Keratinocyte (primary cell): ENCODE measurements at regions not wholly inside any gene's neighbourhood (a gene's known extent, or its start where the extent isn't known, plus 50 kb on each side); places are given as distances from the start of the nearest gene placed in this dataset.

Source experiments
- EZH2 ChIP-seq: IDR thresholded peaks from one replicate; pipeline ENCODE4 v1.6.1; 2012; ENCODE audit warnings: inconsistent platforms, mild to moderate bottlenecking, low read length, moderate library complexity
- TF ChIP-seq, protein P1 (sequence below), 3 experiments: IDR thresholded peaks in 1 of 3; conservative IDR thresholded peaks in 1 of 3; optimal IDR thresholded peaks in 1 of 3; 2 replicates in 2 of 3; 3 replicates in 1 of 3; pipeline versions ENCODE3 to v1.5.1; 2011; ENCODE audit warnings: low read length in 3 of 3, mild to moderate bottlenecking in 3 of 3, moderate library complexity in 2 of 3, control low read depth in 1 of 3, inconsistent platforms in 1 of 3; ENCODE audit not compliant: insufficient read depth in 2 of 3; ENCODE audit errors: extremely low read depth in 1 of 3

DNA sequence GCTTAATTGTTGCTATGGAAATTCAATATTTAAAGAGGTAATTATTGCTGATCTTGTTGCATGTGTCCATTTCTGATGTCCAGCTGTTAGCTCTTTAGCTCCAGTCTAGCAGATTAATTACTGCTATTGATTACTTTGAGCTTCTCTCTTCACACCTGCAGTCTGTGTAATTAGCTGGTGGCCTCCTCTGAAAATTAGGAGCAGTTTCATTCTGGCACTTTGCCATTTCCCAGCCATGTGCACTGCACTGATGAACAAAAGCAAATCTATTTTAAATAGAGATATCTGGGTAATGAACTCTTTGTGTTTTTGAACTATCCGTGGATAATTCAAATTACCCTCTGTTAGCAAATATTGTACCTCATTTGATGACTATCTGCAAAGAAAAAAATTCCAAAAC, 275.9 kb downstream of the RNF144B start:
- TF ChIP-seq, protein P1, sequence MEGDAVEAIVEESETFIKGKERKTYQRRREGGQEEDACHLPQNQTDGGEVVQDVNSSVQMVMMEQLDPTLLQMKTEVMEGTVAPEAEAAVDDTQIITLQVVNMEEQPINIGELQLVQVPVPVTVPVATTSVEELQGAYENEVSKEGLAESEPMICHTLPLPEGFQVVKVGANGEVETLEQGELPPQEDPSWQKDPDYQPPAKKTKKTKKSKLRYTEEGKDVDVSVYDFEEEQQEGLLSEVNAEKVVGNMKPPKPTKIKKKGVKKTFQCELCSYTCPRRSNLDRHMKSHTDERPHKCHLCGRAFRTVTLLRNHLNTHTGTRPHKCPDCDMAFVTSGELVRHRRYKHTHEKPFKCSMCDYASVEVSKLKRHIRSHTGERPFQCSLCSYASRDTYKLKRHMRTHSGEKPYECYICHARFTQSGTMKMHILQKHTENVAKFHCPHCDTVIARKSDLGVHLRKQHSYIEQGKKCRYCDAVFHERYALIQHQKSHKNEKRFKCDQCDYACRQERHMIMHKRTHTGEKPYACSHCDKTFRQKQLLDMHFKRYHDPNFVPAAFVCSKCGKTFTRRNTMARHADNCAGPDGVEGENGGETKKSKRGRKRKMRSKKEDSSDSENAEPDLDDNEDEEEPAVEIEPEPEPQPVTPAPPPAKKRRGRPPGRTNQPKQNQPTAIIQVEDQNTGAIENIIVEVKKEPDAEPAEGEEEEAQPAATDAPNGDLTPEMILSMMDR (optimal IDR thresholded peaks at IDR 0.05 in 1 of 3, IDR thresholded peaks at IDR 0.05 in 1 of 3, conservative IDR thresholded peaks at IDR 0.05 in 1 of 3; ENCODE audit: extremely low read depth in 1 of 3, insufficient read depth in 2 of 3, low read length in 3 of 3) = no peak
- TF ChIP-seq EZH2 = no peak
